ENCODE measurements at regions not wholly inside any gene's neighbourhood (a gene's known extent, or its start where the extent isn't known, plus 50 kb on each side); places are given as distances from the start of the nearest gene placed in this dataset.
A peak's percentile ranks its signal among the peaks of the same experiment; 100 is the strongest.

GRCh38 chr11:69943506-69943905 is 124.3 kb upstream of the FGF3 start:
- no peak overlapping the region for H3K9ac ChIP-seq (ENCODE audit: low read length)
- H3K4me1 ChIP-seq (ENCODE audit: low read length): no peaks in the 10 kb centered on the region
- no peaks in the 10 kb centered on the region for H3K27me3 ChIP-seq (ENCODE audit: low read length)
- H3K79me2 ChIP-seq (ENCODE audit: low read length): no peaks in the 10 kb centered on the region
- H3K4me2 ChIP-seq (ENCODE audit: low read depth, low read length, poor library complexity, severe bottlenecking): no peak overlapping the region
- H3K27ac ChIP-seq (ENCODE audit: low read length): no peak overlapping the region
- H4K20me1 ChIP-seq (ENCODE audit: insufficient read depth, low read depth, low read length): no peaks in the 10 kb centered on the region
- H3K4me3 ChIP-seq (ENCODE audit: low read length): no peak overlapping the region
- H3K9me2 ChIP-seq (replicated peaks; ENCODE audit: insufficient read depth, low read length): no peaks in the 10 kb centered on the region
- no peaks in the 10 kb centered on the region for H3K9me3 ChIP-seq (ENCODE audit: low read length)
- no peak for DNase-seq
- no peaks in the 10 kb centered on the region for H3K36me3 ChIP-seq (ENCODE audit: insufficient read depth, low read length)
- H2AFZ ChIP-seq (ENCODE audit: low read length): no peak overlapping the region

- H4K20me1 ChIP-seq (ENCODE audit: insufficient read depth, low read depth, low read length): no peaks in the 10 kb centered on the region
- no peaks in the 10 kb centered on the region for H3K9me2 ChIP-seq (replicated peaks; ENCODE audit: insufficient read depth, low read length)
- no peaks in the 10 kb centered on the region for H3K4me1 ChIP-seq (ENCODE audit: low read length)
- H3K9ac ChIP-seq (ENCODE audit: low read length): no peak overlapping the region
- H3K4me3 ChIP-seq (ENCODE audit: low read length): no peak overlapping the region
- no peaks in the 10 kb centered on the region for H3K27me3 ChIP-seq (ENCODE audit: low read length)
- H3K36me3 ChIP-seq (ENCODE audit: insufficient read depth, low read length): no peaks in the 10 kb centered on the region
- no peak overlapping the region for H2AFZ ChIP-seq (ENCODE audit: low read length)
- no peak overlapping the region for H3K4me2 ChIP-seq (ENCODE audit: low read depth, low read length, poor library complexity, severe bottlenecking)
- no peaks in the 10 kb centered on the region for H3K9me3 ChIP-seq (ENCODE audit: low read length)
- DNase-seq: no peak
- no peak overlapping the region for H3K27ac ChIP-seq (ENCODE audit: low read length)
- no peaks in the 10 kb centered on the region for H3K79me2 ChIP-seq (ENCODE audit: low read length)
Measured at GRCh38 chr11:69944146-69944795, 125.1 kb upstream of the FGF3 start.

GRCh38 chr11:69945157-69945556 is 125.9 kb upstream of the FGF3 start:
- Histone ChIP-seq H3K9me3 (ENCODE audit: low read length) (peaks cover 1% of the 10 kb centered on the region; the same call in 1 of the 2 replicates), H3K9ac (ENCODE audit: low read length) (no peak overlapping the region), H3K36me3 (ENCODE audit: insufficient read depth, low read length) (no peaks in the 10 kb centered on the region), H3K27ac (ENCODE audit: low read length) (no peak overlapping the region), H4K20me1 (ENCODE audit: insufficient read depth, low read depth, low read length) (no peaks in the 10 kb centered on the region), H3K27me3 (ENCODE audit: low read length) (no peaks in the 10 kb centered on the region), H3K79me2 (ENCODE audit: low read length) (no peaks in the 10 kb centered on the region), H2AFZ (ENCODE audit: low read length) (no peak overlapping the region), H3K4me3 (ENCODE audit: low read length) (no peak overlapping the region), H3K4me1 (ENCODE audit: low read length) (no peaks in the 10 kb centered on the region), H3K9me2 (replicated peaks; ENCODE audit: insufficient read depth, low read length) (no peaks in the 10 kb centered on the region), H3K4me2 (ENCODE audit: low read depth, low read length, poor library complexity, severe bottlenecking) (no peak overlapping the region)
- no peak for DNase-seq

- H3K27ac ChIP-seq (ENCODE audit: low read length): no peak overlapping the region
- H3K4me2 ChIP-seq (ENCODE audit: low read depth, low read length, poor library complexity, severe bottlenecking): no peak overlapping the region
- H3K79me2 ChIP-seq (ENCODE audit: low read length): no peaks in the 10 kb centered on the region
- H3K4me3 ChIP-seq (ENCODE audit: low read length): no peak overlapping the region
- no peaks in the 10 kb centered on the region for H3K27me3 ChIP-seq (ENCODE audit: low read length)
- H2AFZ ChIP-seq (ENCODE audit: low read length): no peak overlapping the region
- no peak overlapping the region for H3K9ac ChIP-seq (ENCODE audit: low read length)
- no peak for DNase-seq
- no peaks in the 10 kb centered on the region for H3K9me2 ChIP-seq (replicated peaks; ENCODE audit: insufficient read depth, low read length)
- no peaks in the 10 kb centered on the region for H4K20me1 ChIP-seq (ENCODE audit: insufficient read depth, low read depth, low read length)
- no peaks in the 10 kb centered on the region for H3K4me1 ChIP-seq (ENCODE audit: low read length)
- H3K36me3 ChIP-seq (ENCODE audit: insufficient read depth, low read length): no peaks in the 10 kb centered on the region
- H3K9me3 ChIP-seq (ENCODE audit: low read length): peaks cover 7% of the 10 kb centered on the region; the same call in 1 of the 2 replicates
Measured at GRCh38 chr11:69947059-69947792, 128.0 kb upstream of the FGF3 start.

- Histone ChIP-seq H3K9me3 (ENCODE audit: low read length) (peaks cover 7% of the 10 kb centered on the region; the same call in 1 of the 2 replicates), H3K27ac (ENCODE audit: low read length) (no peak overlapping the region), H4K20me1 (ENCODE audit: insufficient read depth, low read depth, low read length) (no peaks in the 10 kb centered on the region), H3K79me2 (ENCODE audit: low read length) (no peaks in the 10 kb centered on the region), H3K4me1 (ENCODE audit: low read length) (no peaks in the 10 kb centered on the region), H3K9ac (ENCODE audit: low read length) (no peak overlapping the region), H3K4me2 (ENCODE audit: low read depth, low read length, poor library complexity, severe bottlenecking) (no peak overlapping the region), H3K27me3 (ENCODE audit: low read length) (no peaks in the 10 kb centered on the region), H3K36me3 (ENCODE audit: insufficient read depth, low read length) (no peaks in the 10 kb centered on the region), H2AFZ (ENCODE audit: low read length) (no peak overlapping the region), H3K9me2 (replicated peaks; ENCODE audit: insufficient read depth, low read length) (no peaks in the 10 kb centered on the region), H3K4me3 (ENCODE audit: low read length) (no peak overlapping the region)
- no peak for DNase-seq
Measured at GRCh38 chr11:69947793-69948255, 128.6 kb upstream of the FGF3 start.

GRCh38 chr11:69948256-69949141 is 129.3 kb upstream of the FGF3 start:
- Histone ChIP-seq H3K4me3 (ENCODE audit: low read length) (no peak overlapping the region), H3K4me1 (ENCODE audit: low read length) (no peaks in the 10 kb centered on the region), H3K79me2 (ENCODE audit: low read length) (no peaks in the 10 kb centered on the region), H3K9me3 (ENCODE audit: low read length) (peaks cover 7% of the 10 kb centered on the region; the same call in 1 of the 2 replicates), H3K27ac (ENCODE audit: low read length) (no peak overlapping the region), H4K20me1 (ENCODE audit: insufficient read depth, low read depth, low read length) (no peaks in the 10 kb centered on the region), H3K4me2 (ENCODE audit: low read depth, low read length, poor library complexity, severe bottlenecking) (no peak overlapping the region), H3K9ac (ENCODE audit: low read length) (no peak overlapping the region), H3K36me3 (ENCODE audit: insufficient read depth, low read length) (no peaks in the 10 kb centered on the region), H2AFZ (ENCODE audit: low read length) (no peak overlapping the region), H3K9me2 (replicated peaks; ENCODE audit: insufficient read depth, low read length) (no peaks in the 10 kb centered on the region), H3K27me3 (ENCODE audit: low read length) (no peaks in the 10 kb centered on the region)
- no peak for DNase-seq

GRCh38 chr11:69949327-69949726 is 128.8 kb upstream of the ANO1 start:
- Histone ChIP-seq H3K27ac (ENCODE audit: low read length) (no peak overlapping the region), H3K79me2 (ENCODE audit: low read length) (no peaks in the 10 kb centered on the region), H3K27me3 (ENCODE audit: low read length) (no peaks in the 10 kb centered on the region), H4K20me1 (ENCODE audit: insufficient read depth, low read depth, low read length) (no peaks in the 10 kb centered on the region), H3K9ac (ENCODE audit: low read length) (no peak overlapping the region), H3K4me1 (ENCODE audit: low read length) (no peaks in the 10 kb centered on the region), H3K9me2 (replicated peaks; ENCODE audit: insufficient read depth, low read length) (no peaks in the 10 kb centered on the region), H3K4me3 (ENCODE audit: low read length) (no peak overlapping the region), H3K9me3 (ENCODE audit: low read length) (peaks cover 7% of the 10 kb centered on the region; the same call in 1 of the 2 replicates), H2AFZ (ENCODE audit: low read length) (no peak overlapping the region), H3K4me2 (ENCODE audit: low read depth, low read length, poor library complexity, severe bottlenecking) (no peak overlapping the region), H3K36me3 (ENCODE audit: insufficient read depth, low read length) (no peaks in the 10 kb centered on the region)
- no peak for DNase-seq

- Histone ChIP-seq H3K79me2 (ENCODE audit: low read length) (no peaks in the 10 kb centered on the region), H3K9me2 (replicated peaks; ENCODE audit: insufficient read depth, low read length) (no peaks in the 10 kb centered on the region), H3K4me2 (ENCODE audit: low read depth, low read length, poor library complexity, severe bottlenecking) (no peak overlapping the region), H3K36me3 (ENCODE audit: insufficient read depth, low read length) (no peaks in the 10 kb centered on the region), H3K27ac (ENCODE audit: low read length) (no peak overlapping the region), H3K4me1 (ENCODE audit: low read length) (no peaks in the 10 kb centered on the region), H3K4me3 (ENCODE audit: low read length) (no peak overlapping the region), H2AFZ (ENCODE audit: low read length) (no peak overlapping the region), H4K20me1 (ENCODE audit: insufficient read depth, low read depth, low read length) (no peaks in the 10 kb centered on the region), H3K27me3 (ENCODE audit: low read length) (no peaks in the 10 kb centered on the region), H3K9me3 (ENCODE audit: low read length) (peaks cover 7% of the 10 kb centered on the region; the same call in 1 of the 2 replicates), H3K9ac (ENCODE audit: low read length) (no peak overlapping the region)
- DNase-seq: peak; percentile 79
Measured at GRCh38 chr11:69950120-69950519, 128.0 kb upstream of the ANO1 start.
